ENCODE measurements at regions not wholly inside any gene's neighbourhood (a gene's known extent, or its start where the extent isn't known, plus 50 kb on each side); places are given as distances from the start of the nearest gene placed in this dataset.
"Not testable (repeated sequence)": the region's sequence is repeated elsewhere in the genome, so short reads cannot be mapped to it uniquely, and the experiment has no call there.

DNA sequence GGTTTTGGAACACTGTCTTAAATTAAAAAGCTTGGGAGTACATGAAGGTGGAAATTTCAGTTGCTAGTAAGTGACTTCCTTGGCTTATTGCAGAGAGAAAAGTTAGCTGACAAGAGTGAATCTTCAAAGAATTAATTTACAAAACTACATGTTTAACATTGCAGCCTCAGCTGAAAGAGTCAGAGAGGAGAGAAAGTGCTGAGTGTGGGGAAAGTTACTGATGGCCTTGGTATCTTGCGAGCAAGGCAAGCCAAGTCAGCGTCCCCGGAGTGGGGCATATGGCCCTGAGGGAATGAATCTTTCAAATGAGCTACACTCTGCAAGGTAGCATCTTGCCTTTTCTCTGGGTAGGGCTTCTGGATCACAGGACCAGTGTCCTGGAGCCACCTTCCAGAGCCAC lies 131.3 kb downstream of the LPIN1 start:
- Mint-ChIP-seq H3K4me3 (no peak overlapping the region), H3K9me3 (no peaks in the 10 kb centered on the region), H3K27ac (no peak overlapping the region)

GRCh38 chr2:11885253-11885652 lies 138.8 kb downstream of the LPIN1 start:
- H3K4me3 Mint-ChIP-seq; ATAC-seq; H3K4me1 Mint-ChIP-seq (ENCODE audit: low read depth in 2 of 2): not testable (repeated sequence)

More for the DNA sequence above, 131.3 kb downstream of the LPIN1 start:
- Mint-ChIP-seq H3K27me3 (peaks cover 26 to 27% of the 10 kb centered on the region in 2 donors), H3K4me1 (ENCODE audit: low read depth in 2 of 2) (peaks cover 8% of the 10 kb centered on the region in 2 donors), H3K36me3 (peaks cover 6% of the 10 kb centered on the region)
- DNase-seq (ENCODE audit: low spot score) (no peak), ATAC-seq (no peak)

GRCh38 chr2:11886899-11887298 lies 140.5 kb downstream of the LPIN1 start:
- H3K4me1 Mint-ChIP-seq (ENCODE audit: low read depth in 2 of 2); ATAC-seq; H3K27ac Mint-ChIP-seq; H3K4me3 Mint-ChIP-seq; H3K9me3 Mint-ChIP-seq; DNase-seq (ENCODE audit: low spot score): not testable (repeated sequence)
- Mint-ChIP-seq H3K27me3 (peaks cover 22 to 24% of the 10 kb centered on the region in 2 donors), H3K36me3 (peaks cover 40% of the 10 kb centered on the region)

More at GRCh38 chr2:11885253-11885652, 138.8 kb downstream of the LPIN1 start:
- Mint-ChIP-seq H3K36me3 (peaks cover 33% of the 10 kb centered on the region), H3K27me3 (peaks cover 22 to 24% of the 10 kb centered on the region in 2 donors)
- H3K27ac Mint-ChIP-seq; H3K9me3 Mint-ChIP-seq; DNase-seq (ENCODE audit: low spot score): not testable (repeated sequence)

DNA sequence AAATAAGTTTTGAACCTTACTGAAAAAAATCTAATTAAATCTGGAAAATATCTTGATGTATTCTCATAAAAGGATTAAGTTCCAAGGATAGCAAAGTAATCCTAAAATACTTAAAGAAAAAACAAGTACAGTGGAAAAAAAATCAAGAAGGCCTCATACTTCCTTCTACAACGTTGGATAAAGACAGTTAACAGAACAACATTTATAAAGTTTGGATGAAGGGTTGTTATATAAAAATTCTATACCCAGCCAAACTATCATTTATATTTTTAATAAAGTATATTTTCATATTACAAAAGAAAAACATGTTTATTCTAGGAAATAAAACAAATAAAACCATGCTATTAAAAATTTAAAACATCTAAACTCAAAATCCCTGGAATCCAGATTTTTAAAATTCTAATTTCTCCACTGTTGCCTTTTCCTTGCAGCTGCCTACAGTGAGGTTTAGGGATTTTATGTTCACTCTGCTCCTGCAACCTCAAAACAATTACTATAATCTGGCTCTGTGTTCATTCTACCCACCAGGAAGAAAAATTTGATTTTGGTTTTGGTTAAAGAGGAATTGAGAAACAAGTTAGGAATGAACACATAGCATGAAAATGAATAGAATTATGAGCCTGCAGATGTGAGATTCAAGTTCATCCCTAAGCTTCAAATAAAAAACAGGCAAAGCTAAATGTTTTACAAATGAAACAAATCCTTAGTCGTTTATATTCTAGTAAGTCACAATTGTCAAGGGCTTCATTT lies 142.8 kb downstream of the LPIN1 start:
- H3K36me3 Mint-ChIP-seq = peaks cover 51% of the 10 kb centered on the region
- no peaks in the 10 kb centered on the region for H3K9me3 Mint-ChIP-seq
- no peak overlapping the region for H3K4me3 Mint-ChIP-seq
- H3K4me1 Mint-ChIP-seq (ENCODE audit: low read depth in 2 of 2) = peaks cover 8 to 12% of the 10 kb centered on the region in 2 donors
- H3K27me3 Mint-ChIP-seq = peaks cover 24 to 26% of the 10 kb centered on the region in 2 donors
- ATAC-seq (no peak), DNase-seq (ENCODE audit: low spot score) (no peak)
- no peak overlapping the region for H3K27ac Mint-ChIP-seq

GRCh38 chr2:11889854-11890253 lies 143.4 kb downstream of the LPIN1 start:
- peaks cover 54% of the 10 kb centered on the region for H3K36me3 Mint-ChIP-seq
- H3K9me3 Mint-ChIP-seq = peaks cover 3% of the 10 kb centered on the region
- DNase-seq (ENCODE audit: low spot score) = no peak

DNA sequence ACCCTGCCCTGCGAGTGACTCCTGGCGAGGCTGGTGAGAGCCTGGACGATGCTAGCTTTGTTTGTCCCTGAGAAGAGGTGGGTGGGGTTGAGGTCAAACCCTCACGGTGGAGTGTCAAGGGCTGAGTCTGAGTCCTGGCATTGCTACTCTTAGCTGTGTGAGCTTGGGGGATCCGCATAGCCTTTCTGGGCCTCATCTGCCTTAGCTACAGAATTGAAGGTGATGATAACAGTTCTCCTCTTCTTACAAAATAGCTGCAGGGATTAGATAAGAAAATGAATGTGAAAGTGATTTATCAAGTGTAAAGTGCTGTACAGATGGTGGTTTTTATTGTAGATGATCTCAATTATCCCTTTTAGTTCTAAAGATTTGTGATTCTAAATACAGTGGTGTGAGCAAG lies 144.6 kb downstream of the LPIN1 start:
- no peak for ATAC-seq
- H3K27ac Mint-ChIP-seq = no peak overlapping the region
- no peak for DNase-seq (ENCODE audit: low spot score)
- peaks cover 8 to 15% of the 10 kb centered on the region in 2 donors for H3K4me1 Mint-ChIP-seq (ENCODE audit: low read depth in 2 of 2)
- H3K27me3 Mint-ChIP-seq = peaks cover 19 to 27% of the 10 kb centered on the region in 2 donors
- no peak overlapping the region for H3K4me3 Mint-ChIP-seq
- H3K36me3 Mint-ChIP-seq = peaks cover 57% of the 10 kb centered on the region
- peaks cover 6% of the 10 kb centered on the region for H3K9me3 Mint-ChIP-seq

More at GRCh38 chr2:11889854-11890253, 143.4 kb downstream of the LPIN1 start:
- Mint-ChIP-seq H3K27me3 (peaks cover 21 to 28% of the 10 kb centered on the region in 2 donors), H3K4me3 (no peak overlapping the region), H3K4me1 (ENCODE audit: low read depth in 2 of 2) (peaks cover 8 to 13% of the 10 kb centered on the region in 2 donors), H3K27ac (no peak overlapping the region)
- no peak for ATAC-seq

DNA sequence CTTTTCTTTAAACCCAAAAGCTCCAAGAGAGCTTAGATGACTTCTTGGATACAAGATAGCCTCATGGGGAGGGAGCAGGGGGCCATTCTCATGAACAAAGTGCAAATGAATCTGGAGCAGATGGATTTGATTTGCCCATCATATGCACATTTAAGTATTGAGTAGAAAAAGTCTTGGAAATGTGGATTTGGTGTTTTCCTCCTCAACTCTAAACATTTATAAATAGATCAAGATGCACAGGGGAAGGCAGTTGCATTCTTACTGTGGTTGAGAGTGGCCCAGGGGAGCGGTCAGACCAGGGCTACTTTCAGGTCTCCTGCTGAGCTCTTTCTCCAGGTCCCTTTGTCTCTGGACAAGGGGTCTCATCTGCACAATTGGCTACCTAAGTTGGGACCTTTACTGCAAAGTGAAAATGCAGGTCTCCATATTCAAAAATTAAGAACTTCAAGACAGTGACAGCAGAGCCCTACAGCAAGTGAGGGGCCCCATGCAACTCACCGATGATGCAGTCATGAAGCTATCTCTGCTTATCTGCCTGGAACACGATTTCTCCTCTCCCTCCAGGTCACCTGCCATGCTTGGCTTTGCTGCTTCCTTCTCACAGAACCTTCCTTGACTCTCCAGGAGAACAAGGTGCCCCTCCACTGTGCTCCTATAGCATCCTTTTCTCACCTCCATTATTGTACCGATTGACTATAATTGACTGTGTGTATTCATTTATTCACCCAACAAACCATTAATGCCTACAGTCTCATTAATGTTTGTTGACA lies 145.4 kb downstream of the LPIN1 start:
- Mint-ChIP-seq H3K9me3 (peaks cover 6% of the 10 kb centered on the region), H3K4me3 (no peak overlapping the region)

GRCh38 chr2:11896386-11896785 lies 150.0 kb downstream of the LPIN1 start:
- Mint-ChIP-seq H3K27ac (no peak overlapping the region), H3K9me3 (peaks cover 6% of the 10 kb centered on the region), H3K36me3 (peaks cover 27% of the 10 kb centered on the region), H3K27me3 (peaks cover 21% of the 10 kb centered on the region in 2 donors), H3K4me1 (ENCODE audit: low read depth in 2 of 2) (peaks cover under 1 to 7% of the 10 kb centered on the region in 2 donors), H3K4me3 (no peak overlapping the region)
- DNase-seq (ENCODE audit: low spot score) (no peak), ATAC-seq (no peak)

More for the DNA sequence above, 145.4 kb downstream of the LPIN1 start:
- peaks cover 57% of the 10 kb centered on the region for H3K36me3 Mint-ChIP-seq
- peaks cover 8 to 15% of the 10 kb centered on the region in 2 donors for H3K4me1 Mint-ChIP-seq (ENCODE audit: low read depth in 2 of 2)
- H3K27me3 Mint-ChIP-seq = peaks cover 20 to 23% of the 10 kb centered on the region in 2 donors
- H3K27ac Mint-ChIP-seq = no peak overlapping the region
- no peak for DNase-seq (ENCODE audit: low spot score)
- no peak for ATAC-seq

DNA sequence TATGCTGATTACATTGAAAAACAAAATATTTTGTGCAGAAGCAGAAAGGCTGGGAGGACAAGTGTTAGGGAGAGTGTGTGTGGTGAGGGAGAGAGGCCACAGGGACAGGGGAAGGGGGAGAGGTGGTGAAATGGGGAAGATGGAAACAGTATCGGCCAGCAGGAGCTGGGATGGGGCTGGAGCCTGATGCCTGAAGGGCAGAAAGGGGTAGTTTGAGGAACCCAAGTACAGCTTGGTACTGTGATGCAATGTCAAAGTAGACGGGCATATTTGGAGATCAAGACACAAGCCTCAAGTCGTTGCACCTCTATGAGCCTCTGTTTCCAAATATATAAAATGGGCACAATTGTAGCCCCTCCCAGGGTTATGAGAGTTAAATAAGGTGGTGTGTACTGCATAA lies 152.1 kb downstream of the LPIN1 start:
- Mint-ChIP-seq H3K4me1 (ENCODE audit: low read depth in 2 of 2) (peaks cover 0 to 3% of the 10 kb centered on the region in 2 donors), H3K27me3 (peaks cover 17 to 20% of the 10 kb centered on the region in 2 donors), H3K9me3 (peaks cover 6% of the 10 kb centered on the region), H3K36me3 (peaks cover 14% of the 10 kb centered on the region), H3K27ac (no peak overlapping the region), H3K4me3 (no peak overlapping the region)
- no peak for DNase-seq (ENCODE audit: low spot score)
- ATAC-seq = no peak

GRCh38 chr2:11899264-11899818 lies 152.9 kb downstream of the LPIN1 start:
- ATAC-seq (no peak), DNase-seq (ENCODE audit: low spot score) (no peak)
- H3K27ac Mint-ChIP-seq = no peak overlapping the region
- peaks cover 9% of the 10 kb centered on the region for H3K36me3 Mint-ChIP-seq
- H3K4me1 Mint-ChIP-seq (ENCODE audit: low read depth in 2 of 2) = peaks cover 0 to 5% of the 10 kb centered on the region in 2 donors
- peaks cover 6% of the 10 kb centered on the region for H3K9me3 Mint-ChIP-seq
- H3K4me3 Mint-ChIP-seq = no peak overlapping the region
- peaks cover 22 to 26% of the 10 kb centered on the region in 2 donors for H3K27me3 Mint-ChIP-seq

DNA sequence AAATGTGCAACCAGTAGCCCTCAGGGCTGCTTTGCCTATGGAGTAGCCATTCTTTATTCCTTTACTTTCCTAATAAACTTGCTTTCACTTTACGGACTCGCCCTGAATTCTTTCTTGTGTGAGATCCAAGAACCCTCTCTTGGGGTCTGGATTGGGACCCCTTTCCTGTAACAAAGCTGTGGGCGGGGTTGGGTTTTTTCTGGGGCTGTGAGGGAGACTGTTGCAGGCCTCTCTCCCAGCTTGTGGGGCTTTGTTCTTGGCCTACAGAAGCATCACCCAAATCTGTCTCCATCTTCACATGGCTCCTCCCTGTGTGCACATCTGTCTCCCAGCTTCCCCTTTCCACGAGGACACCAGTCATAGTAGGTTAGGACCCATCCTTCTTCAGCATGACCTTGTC lies 154.5 kb downstream of the LPIN1 start:
- not testable (repeated sequence) for H3K4me3 Mint-ChIP-seq, H3K27ac Mint-ChIP-seq

GRCh38 chr2:11901351-11902069 lies 155.1 kb downstream of the LPIN1 start:
- no peak overlapping the region for H3K4me3 Mint-ChIP-seq
- DNase-seq (ENCODE audit: low spot score) = no peak

More for the DNA sequence above, 154.5 kb downstream of the LPIN1 start:
- ATAC-seq; H3K9me3 Mint-ChIP-seq; H3K4me1 Mint-ChIP-seq (ENCODE audit: low read depth in 2 of 2); DNase-seq (ENCODE audit: low spot score); H3K36me3 Mint-ChIP-seq: not testable (repeated sequence)
- H3K27me3 Mint-ChIP-seq = peaks cover 24 to 31% of the 10 kb centered on the region in 2 donors

DNA sequence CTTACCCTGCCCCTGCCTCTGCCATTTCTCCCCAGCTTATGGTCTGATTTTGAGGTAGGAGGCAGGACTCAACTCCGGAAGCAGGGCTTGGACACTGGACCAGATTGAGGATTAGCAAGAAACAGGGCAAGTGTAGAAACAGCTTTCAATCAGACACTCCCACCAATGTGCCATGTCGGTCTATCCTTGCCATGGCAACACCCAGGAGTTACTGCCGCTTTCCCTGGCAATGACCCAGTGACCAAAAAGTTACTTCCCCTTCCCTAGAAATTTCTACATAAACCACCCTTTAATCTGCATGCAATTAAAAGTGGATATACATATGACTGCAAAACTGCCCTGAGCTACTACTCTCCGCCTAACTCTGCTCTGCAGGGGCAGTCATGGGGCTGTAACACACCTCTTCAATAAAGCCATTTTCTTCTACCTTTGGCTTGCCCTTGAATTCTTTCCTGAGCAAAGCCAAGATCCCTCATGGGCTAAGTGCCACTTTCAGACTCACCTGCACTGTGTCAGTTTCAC lies 156.7 kb downstream of the LPIN1 start:
- no peaks in the 10 kb centered on the region for H3K36me3 Mint-ChIP-seq
- H3K9me3 Mint-ChIP-seq = no peaks in the 10 kb centered on the region
- H3K4me3 Mint-ChIP-seq = no peak overlapping the region
- ATAC-seq (no peak), DNase-seq (ENCODE audit: low spot score) (no peak)
- peaks cover 0 to 2% of the 10 kb centered on the region in 2 donors for H3K4me1 Mint-ChIP-seq (ENCODE audit: low read depth in 2 of 2)
- H3K27ac Mint-ChIP-seq = no peak overlapping the region
- peaks cover 18 to 31% of the 10 kb centered on the region in 2 donors for H3K27me3 Mint-ChIP-seq

More at GRCh38 chr2:11901351-11902069, 155.1 kb downstream of the LPIN1 start:
- Mint-ChIP-seq H3K36me3 (no peaks in the 10 kb centered on the region), H3K9me3 (no peaks in the 10 kb centered on the region), H3K27me3 (peaks cover 24 to 31% of the 10 kb centered on the region in 2 donors), H3K4me1 (ENCODE audit: low read depth in 2 of 2) (peaks cover 0 to 2% of the 10 kb centered on the region in 2 donors), H3K27ac (no peak overlapping the region)
- no peak for ATAC-seq

All from natural killer cell treated with Interleukin-12 subunit alpha and Interleukin-12 subunit beta and Interleukin-15 and Interleukin-18, amount 100 ng/mL, for 72 hours (primary cell).